HG02678 (cell line): ENCODE measurements at regions not wholly inside any gene's neighbourhood (a gene's known extent, or its start where the extent isn't known, plus 50 kb on each side); places are given as distances from the start of the nearest gene placed in this dataset.
"Not testable (repeated sequence)": the region's sequence is repeated elsewhere in the genome, so short reads cannot be mapped to it uniquely, and the experiment has no call there.

ENCODE experiments used
- ATAC-seq: cut with Tn5 transposase; IDR thresholded peaks from one replicate; pipeline ENCODE4 v1.9.1; 2021; ENCODE audit warnings: mild to moderate bottlenecking, moderate library complexity; ENCODE audit not compliant: unreplicated experiment

DNA sequence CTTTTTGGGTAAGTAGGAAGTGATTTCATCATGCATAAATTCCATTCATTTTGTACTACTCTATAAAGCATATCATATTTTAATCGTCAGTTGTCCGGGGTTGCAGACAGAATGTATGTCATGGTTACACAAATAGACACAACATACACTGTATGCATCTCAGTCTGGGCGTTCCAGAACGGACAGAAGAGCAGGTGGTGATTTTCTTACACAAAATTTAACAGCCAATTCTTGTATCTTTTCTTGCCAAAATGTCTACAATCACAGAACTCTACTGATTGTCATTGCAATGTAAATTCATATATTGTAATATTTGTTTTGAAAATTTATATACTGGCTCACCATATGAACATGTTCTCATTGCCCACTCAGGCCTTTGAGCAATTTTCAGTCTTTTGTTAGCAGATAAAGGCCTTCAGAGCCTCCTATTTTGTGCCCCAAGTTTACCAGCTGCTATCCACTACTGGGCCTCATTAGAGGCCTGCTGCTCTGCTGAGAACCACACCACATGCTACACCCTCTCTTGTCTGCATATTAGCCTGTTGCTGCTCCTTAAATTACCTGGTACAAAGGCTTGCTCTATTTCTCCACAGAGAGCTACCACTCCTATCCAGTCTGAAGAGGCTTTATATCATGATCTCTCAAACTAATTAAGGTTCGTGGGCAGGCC is 61.5 kb downstream of the PRDM13 start:
- ATAC-seq = no peak

GRCh38 chr6:99689916-99690685 is 83.5 kb downstream of the PRDM13 start:
- no peak for ATAC-seq

- ATAC-seq = not testable (repeated sequence)
Observed at GRCh38 chr6:99702287-99702686, 95.7 kb downstream of the PRDM13 start.

- no peak for ATAC-seq
Observed at GRCh38 chr6:99709062-99709461, 102.4 kb downstream of the PRDM13 start.

DNA sequence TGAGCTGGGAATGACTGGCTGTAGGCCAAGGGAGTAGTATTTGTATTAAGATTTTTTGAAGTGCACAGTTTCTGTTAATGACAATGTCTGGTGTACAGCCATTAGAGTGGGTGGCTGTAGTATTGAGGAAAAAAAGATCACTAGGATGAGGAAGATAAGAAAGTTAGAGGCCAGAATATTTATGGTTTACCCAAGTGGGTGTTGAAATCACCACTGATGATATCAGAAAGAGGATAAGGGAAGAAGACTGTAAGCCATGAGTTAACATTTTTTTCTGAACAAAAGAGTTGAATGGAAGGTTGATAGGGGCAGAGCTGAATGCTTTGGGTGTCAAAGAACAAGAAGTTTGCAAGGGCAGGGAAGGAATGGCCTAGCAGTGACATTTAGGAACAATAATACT is 104.7 kb downstream of the PRDM13 start:
- ATAC-seq = no peak

GRCh38 chr6:99711925-99712324 is 105.3 kb downstream of the PRDM13 start:
- no peak for ATAC-seq

DNA sequence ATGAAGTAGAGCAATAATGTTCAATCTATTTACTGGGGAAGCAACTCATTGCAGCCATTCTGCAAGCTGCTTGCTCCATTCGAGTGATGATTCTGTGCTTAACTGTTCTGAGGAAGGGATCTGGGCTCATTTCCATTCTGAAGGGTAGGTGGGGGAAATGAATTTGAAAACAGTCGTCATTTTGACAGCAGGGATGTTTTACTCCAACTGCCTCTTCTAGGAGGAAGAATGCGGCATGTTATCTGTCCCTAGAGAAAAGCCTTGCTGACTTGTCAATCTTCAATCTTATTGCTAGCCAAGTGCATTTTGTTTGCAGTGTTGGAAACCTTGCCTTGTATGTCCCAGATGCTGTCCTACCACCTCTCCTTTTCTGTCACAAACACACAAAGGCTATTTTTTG is 105.9 kb downstream of the PRDM13 start:
- no peak for ATAC-seq

DNA sequence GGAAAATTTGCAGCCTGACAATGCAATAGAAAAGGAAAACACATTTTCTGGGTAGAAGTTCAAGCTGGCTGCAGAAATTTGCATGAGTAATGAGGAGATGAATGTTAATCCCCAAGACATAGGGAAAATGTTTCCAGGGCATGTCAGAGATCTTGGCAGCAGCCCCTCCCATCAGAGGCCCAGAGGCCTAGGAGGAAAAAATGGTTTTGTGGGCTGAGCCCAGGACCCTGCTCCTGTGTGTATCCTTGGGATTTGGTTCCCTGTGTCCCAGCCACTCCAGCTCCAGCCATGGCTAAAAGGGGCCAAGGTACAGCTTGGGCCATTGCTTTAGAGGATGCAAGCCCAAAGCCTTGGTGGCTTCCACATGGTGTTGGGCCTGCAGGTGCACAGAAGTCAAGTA is 115.4 kb downstream of the PRDM13 start:
- ATAC-seq = not testable (repeated sequence)

GRCh38 chr6:99730237-99730636 is 123.6 kb downstream of the PRDM13 start:
- not testable (repeated sequence) for ATAC-seq

GRCh38 chr6:99736302-99736701 is 129.7 kb downstream of the PRDM13 start:
- no peak for ATAC-seq

GRCh38 chr6:99739526-99739925 is 132.9 kb downstream of the PRDM13 start:
- no peak for ATAC-seq

- ATAC-seq = no peak
Observed at GRCh38 chr6:99741092-99741491, 134.5 kb downstream of the PRDM13 start.

GRCh38 chr6:99743647-99744046 is 137.0 kb downstream of the PRDM13 start:
- no peak for ATAC-seq

DNA sequence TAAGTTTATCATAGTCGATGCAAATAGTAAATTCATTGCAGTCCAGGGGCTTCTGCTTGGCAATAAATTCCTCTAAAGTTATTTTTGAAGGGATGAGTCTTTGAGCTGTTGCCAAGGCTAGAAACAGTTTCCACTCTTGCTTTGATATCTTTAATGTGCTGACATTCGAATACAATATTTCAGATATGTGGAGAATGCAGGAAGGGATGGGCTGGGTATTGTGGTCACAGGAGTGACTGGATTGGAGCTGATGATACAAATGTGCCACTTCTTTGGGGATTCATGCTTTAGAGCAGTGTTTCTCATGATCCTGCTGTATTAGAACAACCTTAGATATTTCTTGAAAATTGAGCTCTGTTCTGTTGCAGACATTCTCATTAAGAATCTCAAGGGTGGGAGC is 139.0 kb downstream of the PRDM13 start:
- ATAC-seq = no peak

DNA sequence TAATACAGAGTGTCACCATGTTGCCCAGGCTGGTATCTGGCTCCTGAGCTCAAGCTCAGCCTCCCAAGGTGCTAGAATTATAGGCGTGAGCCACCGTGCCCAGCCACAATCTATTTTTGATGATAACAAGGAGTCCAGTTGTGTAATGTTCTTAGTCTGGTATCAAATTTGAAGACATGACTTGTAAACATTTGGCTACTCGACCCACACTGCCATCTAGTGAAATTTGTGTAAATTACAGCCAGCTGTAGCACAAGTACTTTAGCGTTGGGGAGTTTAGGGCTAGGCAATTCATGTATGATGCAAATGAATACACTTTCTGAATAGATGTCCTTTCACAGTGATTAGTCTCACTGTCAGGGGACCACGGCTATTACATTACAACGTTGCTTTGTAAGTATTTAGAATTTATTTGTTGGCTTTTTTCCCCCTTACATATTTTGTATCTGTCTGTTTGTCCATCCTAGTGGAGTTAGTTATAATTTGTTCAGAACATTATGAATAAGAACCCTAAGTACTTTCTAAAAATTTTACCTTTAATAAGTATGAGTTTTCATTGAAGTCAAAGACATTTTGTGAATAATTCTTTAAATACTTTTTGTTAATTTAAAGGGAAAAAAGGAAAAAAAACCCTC is 139.7 kb downstream of the PRDM13 start:
- ATAC-seq = peak; percentile 96

- ATAC-seq = no peak
Observed at GRCh38 chr6:99761711-99762110, 155.1 kb downstream of the PRDM13 start.

- ATAC-seq = no peak
Observed at GRCh38 chr6:99768166-99768565, 161.5 kb downstream of the PRDM13 start.

- ATAC-seq = no peak
Observed at GRCh38 chr6:99779631-99780555, 173.3 kb downstream of the PRDM13 start.

DNA sequence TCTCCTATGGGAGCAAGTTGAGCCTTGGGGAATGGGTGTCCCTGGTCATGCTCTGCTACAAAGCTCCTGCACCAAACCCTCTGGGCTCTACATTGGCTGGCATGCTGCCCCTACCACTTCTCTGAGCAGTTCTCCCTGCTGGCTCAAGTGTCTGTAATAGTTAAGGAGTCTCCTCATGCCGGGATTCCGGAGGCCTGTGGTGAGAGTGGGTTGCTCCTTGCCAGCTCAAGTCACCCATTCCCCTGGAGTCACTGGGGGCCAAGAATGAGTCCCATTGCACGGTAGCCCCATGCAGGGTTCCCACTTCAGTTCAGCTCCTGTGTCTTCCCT is 173.9 kb downstream of the PRDM13 start:
- no peak for ATAC-seq

GRCh38 chr6:99789767-99790166 is 183.1 kb downstream of the PRDM13 start:
- ATAC-seq = peak; percentile 69

GRCh38 chr6:99790679-99791078 is 184.0 kb downstream of the PRDM13 start:
- ATAC-seq = no peak
